PC-9 (cell line): ENCODE measurements at regions not wholly inside any gene's neighbourhood (a gene's known extent, or its start where the extent isn't known, plus 50 kb on each side); places are given as distances from the start of the nearest gene placed in this dataset.

Experiments
- EZH2 ChIP-seq: fragments of 200-600 bp; sonication (generic); IDR thresholded peaks from 2 replicates; pipeline ENCODE4 v1.8.0; 2017; ENCODE audit warnings: antibody characterized with exemption, low read depth
- TF ChIP-seq, protein P1 (sequence below): fragments of 200-600 bp; sonication (generic); conservative IDR thresholded peaks from 2 replicates; pipeline ENCODE4 v1.6.1; 2017; ENCODE audit warnings: mixed run types, antibody characterized with exemption, mild to moderate bottlenecking, moderate library complexity

GRCh38 chr1:229762891-229763290, 136.8 kb downstream of the URB2 start:
- TF ChIP-seq, protein P1, sequence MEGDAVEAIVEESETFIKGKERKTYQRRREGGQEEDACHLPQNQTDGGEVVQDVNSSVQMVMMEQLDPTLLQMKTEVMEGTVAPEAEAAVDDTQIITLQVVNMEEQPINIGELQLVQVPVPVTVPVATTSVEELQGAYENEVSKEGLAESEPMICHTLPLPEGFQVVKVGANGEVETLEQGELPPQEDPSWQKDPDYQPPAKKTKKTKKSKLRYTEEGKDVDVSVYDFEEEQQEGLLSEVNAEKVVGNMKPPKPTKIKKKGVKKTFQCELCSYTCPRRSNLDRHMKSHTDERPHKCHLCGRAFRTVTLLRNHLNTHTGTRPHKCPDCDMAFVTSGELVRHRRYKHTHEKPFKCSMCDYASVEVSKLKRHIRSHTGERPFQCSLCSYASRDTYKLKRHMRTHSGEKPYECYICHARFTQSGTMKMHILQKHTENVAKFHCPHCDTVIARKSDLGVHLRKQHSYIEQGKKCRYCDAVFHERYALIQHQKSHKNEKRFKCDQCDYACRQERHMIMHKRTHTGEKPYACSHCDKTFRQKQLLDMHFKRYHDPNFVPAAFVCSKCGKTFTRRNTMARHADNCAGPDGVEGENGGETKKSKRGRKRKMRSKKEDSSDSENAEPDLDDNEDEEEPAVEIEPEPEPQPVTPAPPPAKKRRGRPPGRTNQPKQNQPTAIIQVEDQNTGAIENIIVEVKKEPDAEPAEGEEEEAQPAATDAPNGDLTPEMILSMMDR: no peak
- TF ChIP-seq EZH2: no peak
